Stimulated activated CD8-positive, alpha-beta memory T cell treated with anti-CD3 and anti-CD28 coated beads, Interleukin-7, amount 100 ng/mL, for 4 hours (primary cell): ENCODE measurements at regions not wholly inside any gene's neighbourhood (a gene's known extent, or its start where the extent isn't known, plus 50 kb on each side); places are given as distances from the start of the nearest gene placed in this dataset.

Experiments
- DNase-seq, 2 donors: peaks; one replicate each; pipeline ENCODE4 v3.0.0-alpha.2; 2020; ENCODE audit warnings: low read depth in 2 of 2

DNA sequence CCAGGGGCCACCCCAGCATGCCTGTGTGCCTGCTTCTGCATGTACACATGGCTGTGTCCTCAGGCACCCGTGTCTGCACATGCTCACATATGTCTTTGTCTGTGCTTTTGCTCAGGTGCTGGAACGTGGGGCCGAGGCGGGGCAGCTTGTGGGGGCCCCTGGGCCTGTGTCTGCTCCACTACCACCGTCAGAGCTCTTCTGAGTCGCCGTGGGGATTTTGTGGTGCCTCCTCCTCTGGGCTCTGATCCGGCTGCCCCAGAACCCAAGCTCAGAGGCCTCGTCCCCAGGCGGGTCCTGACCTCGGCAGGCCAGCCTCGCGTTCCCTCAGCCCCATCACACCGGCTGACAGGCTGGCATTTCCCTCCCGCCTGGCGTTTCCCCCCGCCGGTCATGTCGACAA lies 104.6 kb upstream of the ACTRT2 start:
- DNase-seq = no peak

DNA sequence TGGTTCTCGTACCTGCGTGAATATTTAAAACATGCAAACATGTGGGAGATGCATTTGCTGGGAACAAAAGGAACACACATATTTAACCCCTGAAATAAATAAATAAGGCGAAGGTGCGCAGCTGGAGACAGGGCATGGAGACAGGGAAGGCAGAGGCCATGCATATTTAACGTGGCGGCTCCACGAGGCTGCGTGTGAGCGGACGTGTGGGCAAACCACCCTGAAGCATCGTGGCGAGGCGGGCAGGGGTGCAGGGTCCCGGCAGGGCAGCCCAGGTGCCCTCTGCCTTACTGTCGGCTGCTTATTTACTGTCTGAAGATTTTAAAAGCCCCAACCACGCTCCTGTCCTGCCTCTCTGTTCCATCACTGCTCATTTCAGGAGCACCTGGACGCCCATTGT lies 104.0 kb upstream of the ACTRT2 start:
- no peak for DNase-seq

DNA sequence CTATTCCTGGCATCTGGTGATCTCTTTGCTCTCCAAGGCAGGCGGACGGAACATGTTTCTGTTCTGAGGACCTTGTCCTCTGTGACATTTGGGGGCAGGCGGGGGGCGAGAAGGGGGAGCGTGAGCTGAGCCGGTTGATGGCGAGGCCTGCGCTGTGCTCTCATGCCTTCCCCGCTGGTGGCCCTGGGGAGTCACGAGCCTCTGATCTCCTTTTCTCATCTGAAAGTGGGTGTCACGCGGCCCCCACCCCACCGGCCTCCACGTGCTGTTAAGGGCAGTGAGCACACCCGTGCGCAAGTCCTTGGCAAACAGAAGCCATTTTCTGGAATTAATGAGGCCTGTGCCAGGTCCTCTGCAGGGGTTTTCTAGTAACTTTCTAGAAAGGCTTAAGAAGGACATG lies 102.8 kb upstream of the ACTRT2 start:
- no peak for DNase-seq

DNA sequence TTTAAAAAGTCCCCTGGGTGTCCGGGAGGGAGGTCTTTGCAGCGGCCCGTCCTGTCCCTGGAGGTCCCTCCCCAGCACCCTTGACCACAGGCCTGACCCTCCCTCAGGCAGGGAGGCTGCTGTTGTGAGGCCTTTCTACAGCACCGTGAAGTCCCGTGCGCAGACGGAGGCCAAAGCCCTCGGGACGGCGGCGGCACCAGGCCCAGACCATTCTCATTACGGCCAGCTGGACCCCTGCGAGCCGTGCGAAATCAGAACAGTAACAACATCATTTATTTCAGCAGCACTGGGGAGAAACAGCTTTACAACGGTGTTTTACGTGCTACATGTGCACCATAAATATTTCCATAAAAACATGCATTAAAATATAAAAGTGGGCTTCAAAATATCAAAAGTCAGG lies 101.4 kb upstream of the ACTRT2 start:
- no peak for DNase-seq

DNA sequence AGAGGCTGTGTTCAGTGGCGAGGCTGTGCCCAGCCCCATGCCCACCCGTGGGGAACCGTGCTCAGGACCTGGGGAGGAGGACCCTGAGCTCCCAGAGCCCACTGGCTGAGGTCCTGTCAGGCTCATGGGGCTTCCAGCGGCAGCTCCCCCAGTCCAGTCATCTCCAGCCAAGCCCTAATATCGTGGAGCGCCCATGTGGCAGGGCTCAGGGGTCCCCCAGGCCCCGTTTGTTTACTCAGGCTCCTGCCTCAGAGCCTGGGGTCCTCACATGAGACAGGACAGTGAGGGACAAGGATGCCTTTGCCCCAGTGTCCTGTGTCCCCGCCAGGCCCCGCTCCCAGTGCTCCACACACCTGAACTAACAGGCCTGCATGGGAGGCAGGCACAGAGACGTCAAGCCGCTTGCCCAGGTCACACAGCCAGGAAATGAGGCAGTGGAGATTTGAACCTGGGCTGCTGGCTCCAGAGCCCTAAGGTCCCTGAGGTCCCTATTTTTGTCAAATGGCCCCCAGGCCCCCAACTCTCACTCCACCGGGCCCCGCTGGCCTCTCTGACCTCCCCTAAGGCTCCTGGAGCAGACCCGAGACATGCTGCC lies 100.7 kb upstream of the ACTRT2 start:
- no peak for DNase-seq

DNA sequence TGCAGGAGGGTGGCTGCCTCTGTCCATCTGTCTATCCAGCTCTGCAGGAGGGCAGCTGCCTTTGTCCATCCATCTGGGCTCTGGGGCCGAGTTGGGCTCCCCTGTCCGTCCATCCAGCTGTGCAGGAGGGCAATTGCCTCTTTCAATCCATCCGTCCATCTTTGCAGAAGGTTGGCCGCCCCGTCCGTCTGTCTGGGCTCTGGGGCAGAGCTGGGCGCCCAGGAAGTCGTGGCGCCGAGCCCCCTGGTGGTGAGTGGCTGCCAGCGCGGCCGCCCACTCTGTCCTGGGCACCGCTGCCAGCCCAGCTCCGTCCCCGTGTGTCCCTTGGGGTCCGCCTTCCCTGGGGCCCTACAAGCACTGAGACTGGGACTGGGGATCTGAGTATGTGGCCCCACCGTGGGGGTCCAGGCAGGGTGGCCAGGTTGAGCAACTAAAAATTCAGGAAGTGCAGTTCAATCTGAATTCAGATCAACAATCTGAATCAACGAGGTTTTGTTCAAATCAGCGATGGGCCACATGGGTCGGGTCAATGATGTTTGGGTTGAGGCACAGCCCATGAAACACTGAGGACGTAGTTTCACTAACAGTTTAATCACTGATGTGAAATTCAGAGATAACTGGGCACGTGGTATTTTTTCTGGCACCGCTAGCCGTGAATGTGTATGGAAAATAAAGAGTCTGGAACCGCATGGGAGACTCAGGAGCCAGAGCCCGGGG lies 99.1 kb upstream of the ACTRT2 start:
- peak in 1 of 2 donors; percentile 4 for DNase-seq

DNA sequence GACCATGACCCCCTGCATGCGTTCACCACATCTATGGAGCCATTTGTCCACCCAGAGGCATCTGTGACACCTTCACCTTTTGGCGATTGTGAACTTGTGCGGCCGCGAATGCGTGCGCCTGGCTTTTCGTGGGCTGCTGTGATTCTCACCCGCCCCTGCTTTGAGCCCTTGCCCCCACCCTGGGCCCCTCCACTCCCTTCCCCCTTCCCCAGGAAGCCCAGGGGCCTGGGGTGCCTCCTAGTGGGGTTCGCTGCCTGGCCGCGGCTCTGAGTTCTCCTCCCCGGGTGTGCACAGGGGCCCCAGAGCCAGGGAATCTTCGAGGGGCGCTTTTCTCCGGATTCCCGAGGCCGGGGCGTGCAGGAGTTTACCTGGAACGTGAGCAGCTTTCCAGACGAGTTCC lies 97.9 kb upstream of the ACTRT2 start:
- no peak for DNase-seq

DNA sequence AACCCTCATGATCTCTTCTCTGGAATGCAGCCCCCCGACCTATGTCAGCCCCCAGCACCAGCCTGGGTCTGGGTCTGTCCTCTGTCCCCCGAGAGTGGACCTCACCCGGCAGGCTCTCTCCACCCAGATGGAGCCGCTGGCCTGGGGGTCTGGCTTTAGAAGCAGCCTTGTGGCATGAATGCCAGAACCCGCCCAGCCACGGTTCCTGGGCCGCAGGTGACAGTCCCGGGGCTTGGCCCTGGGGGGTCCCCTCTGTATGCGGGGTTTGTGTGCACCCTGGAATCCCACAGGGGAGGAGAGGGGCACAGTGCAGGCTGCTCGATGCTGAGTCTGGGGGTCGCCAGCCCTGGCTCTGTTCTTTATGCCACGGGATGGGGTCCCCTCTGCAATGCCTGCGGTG lies 96.0 kb upstream of the ACTRT2 start:
- DNase-seq = no peak

DNA sequence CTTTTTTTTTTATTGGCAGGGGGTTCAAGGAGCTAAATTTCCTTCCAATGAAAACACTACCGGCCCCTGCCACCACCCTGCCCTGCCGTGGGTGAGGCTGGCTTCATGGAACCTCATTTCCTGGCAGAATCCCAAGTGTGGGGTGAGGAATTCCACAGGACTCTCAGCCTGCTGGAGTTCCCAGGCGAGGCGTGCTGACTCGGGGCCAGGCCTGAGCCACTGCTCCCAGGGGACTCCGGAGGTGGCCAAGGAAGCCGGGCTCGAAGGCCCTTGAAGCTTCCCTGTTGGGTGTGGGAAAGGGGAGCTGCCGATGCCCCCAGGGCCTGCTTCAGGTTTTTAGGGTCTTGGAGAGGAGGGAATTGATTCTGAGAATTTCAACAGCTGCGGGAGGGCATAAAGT lies 95.3 kb upstream of the ACTRT2 start:
- no peak for DNase-seq

DNA sequence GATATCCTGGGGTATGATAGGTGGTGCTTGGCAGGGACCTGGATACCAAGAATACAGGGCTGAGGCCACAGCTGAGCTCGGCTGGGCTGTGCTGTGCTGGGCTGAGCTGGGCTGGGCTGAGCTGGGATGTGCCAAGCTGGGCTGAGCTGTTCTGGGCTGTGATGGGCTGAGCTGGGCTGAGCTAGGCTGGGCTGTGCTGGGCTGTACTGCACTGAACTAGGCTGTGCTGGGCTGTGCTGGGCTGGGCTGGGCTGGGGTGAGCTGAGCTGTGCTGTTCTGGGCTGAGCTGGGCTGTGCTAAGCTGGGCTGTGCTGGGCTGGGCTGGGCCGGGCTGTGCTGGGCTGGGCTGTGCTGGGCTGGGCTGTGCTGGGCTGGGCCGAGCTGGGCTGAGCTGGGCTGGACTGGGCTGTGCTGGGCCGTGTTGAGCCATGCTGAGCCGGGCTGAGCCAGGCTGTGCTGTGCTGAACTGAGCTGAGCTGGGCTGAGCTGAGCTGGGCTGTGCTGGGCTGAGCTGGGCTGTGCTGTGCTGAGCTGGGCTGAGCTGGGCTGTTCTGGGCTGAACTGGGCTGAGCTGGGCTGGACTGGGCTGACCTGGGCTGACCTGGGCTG lies 94.7 kb upstream of the ACTRT2 start:
- DNase-seq = no peak

DNA sequence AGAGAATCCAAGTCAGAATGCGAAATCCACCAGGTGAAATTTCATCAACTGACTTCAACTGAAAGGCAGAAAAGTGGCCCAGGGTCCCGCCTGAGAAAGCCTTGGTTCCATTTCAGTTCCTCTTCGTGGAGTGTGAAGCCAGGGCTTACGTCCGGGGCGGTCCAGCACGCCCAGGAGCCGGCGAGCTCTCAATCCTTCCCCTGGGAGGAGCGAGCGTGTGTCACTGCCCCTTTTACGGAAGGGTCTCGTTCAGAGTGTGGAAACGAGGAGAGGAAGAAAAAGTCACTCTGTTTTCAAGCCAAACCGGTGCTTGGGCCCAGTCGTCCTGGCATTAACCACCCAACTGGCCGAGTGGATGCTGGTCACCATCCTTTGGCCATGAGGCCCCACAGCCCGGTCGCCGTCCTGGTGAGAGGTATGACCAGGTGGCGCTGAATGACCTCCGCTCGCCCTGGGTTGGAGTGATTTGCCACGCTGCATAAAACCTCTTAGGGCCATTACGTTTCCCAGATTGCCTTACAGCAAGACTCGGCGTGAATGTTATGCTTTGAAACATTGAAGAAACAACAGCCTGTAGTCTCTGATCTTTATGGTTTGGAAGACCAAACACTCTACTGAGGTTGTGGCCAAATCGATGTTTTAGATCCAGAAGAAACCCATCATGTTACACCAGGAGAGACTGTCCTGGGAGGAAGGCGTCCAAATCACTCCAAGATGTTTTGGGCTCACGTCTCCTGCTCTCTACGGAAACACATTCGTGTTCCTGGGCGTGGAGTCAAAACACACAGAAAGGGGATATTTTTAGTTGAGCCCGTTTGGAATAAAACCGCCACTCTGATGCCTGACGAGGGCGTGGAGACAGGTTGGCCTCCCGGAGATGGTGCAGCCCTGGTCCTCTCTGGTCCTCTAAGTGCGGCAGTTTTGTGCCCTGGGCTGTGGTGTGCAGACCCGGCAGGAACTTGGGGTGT lies 93.6 kb upstream of the ACTRT2 start:
- DNase-seq = no peak

DNA sequence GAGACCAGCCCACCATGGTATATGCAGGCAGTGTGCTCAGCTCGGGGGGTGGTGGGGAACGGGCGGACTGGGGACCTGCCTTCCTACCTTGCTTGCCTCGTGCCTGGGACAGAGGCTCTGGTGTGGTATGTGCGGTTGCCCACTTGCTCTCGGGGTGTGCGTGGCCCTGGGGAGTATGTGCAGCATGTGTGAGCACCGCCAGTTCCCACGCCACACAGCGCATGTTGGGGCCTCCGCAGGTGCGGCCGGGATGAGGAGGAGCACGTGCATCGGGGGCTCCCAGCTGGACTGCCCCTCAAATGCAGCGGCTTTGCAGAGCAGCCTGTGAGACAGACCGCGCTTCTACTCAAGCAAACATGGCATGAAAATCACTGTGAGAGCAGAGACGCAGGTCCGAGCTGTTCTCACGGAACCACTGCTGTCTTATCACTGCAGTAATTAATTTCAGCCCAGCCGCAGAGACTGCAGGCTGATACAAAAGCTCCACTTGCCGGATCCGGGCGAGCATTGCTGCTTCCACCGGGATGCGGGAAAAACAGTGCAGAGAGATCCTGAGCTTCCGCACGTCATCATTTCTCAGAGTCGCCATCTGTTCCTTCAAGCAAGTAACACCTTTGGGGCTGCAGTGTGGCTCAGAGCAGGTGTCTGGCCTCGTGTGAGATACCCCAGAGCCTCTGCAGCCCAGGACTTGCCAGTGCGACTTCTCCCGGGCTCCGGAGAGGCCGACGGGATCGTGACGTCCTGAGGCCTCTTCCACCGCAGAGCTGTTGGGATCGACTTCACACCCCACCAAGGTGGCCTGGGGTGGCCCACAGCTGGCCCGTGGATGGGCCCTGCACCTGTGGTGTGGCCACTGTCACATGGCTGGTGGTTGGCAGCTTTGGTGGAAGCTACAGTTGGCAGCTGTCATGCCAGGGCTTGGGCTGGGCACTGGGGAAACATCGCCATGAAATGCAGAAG lies 92.6 kb upstream of the ACTRT2 start:
- no peak for DNase-seq

DNA sequence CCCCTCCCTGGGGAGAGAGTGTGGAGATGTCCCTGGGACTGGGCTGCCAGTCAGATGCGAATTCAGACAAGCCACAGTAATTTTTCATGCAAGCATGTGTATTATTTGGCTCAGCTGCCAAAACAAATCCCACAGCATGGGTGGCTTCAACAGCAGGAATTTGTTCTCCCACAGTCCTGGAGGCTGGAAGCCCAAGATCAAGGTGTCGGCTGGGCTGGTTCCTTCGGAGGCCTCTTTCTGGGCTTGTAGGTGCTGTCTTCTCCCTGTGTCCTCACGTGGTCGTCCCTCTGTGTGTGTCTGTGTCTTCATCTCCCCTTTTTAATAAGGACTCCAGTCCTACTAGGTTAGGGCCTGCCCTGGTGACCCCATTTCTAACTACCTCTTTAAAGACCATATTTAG lies 91.9 kb upstream of the ACTRT2 start:
- DNase-seq = no peak

DNA sequence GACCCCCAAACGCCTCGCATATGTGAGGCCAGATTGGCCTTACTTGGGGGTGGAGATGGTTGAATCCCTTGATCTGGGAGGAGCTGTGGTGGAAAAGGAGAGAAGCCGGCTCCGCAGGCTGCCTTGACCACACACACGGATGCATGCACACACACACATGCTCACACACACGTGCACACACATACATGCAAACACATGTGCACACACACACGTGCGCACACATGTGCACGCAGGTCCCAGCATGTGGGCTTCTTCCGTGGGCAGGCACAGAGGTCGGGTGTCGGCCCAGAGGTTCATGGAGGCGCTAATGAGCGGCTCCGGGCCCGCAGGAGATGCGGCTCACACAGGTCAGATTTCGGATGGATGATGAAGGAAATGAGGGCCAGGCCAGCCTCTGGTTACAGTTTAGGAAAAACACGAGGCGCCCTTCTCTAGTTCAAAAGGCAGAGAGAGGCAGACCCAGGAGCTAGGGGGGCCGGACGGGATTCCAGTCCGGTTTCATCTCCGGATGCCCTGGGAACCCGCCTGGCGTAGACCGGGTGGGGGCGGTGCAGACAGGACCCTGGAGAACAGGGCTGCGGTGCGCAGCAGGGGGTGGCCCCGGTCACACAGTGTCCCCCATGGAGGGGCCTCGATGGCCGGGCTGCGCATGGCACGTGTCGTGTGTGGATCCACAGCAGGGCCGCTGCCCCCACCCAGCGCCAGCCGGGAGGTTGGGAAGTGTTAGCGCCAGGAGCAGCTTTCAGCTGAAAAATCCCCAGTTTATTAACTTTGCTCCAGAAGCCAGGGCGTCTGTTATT lies 91.1 kb upstream of the ACTRT2 start:
- DNase-seq = no peak

DNA sequence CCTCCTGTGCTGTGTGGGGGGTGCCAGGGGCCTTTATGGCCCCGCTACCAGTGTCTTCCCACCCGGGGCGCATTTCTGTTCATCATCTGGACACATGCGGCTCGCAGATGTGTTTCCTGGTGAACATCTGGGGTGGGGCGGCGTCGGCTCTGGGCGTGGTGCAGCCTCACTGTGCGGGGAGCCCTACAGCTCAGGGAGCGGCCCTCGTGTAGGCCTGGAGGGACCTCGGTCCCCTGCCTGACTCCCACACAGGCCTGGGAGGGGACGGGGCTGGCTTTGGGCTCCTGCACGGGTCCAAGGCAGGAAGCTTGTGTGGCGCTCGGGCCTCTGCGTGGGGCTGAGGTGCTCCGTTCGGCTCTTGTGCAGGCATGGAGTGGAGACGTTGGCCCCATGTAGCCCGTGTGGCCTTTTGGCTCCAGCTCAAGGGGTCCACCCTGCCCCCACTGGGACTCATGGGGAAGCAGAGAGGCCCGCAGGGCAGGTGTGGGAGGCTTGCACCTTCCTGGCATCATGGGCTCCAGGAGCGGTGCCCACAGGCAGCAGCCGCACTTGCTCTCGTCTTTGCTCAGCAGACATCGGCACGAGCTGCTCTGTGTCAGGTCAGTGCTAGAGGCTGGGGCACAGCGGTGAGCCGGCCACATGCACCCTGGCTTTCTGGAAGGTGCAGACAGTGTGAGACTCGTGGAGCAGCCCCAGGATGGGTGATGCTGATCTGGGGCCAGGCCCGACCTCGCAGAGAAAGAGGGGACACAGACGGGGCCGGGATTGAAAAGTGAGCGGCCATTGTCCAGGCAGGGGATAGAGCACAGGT lies 90.1 kb upstream of the ACTRT2 start:
- DNase-seq = no peak

DNA sequence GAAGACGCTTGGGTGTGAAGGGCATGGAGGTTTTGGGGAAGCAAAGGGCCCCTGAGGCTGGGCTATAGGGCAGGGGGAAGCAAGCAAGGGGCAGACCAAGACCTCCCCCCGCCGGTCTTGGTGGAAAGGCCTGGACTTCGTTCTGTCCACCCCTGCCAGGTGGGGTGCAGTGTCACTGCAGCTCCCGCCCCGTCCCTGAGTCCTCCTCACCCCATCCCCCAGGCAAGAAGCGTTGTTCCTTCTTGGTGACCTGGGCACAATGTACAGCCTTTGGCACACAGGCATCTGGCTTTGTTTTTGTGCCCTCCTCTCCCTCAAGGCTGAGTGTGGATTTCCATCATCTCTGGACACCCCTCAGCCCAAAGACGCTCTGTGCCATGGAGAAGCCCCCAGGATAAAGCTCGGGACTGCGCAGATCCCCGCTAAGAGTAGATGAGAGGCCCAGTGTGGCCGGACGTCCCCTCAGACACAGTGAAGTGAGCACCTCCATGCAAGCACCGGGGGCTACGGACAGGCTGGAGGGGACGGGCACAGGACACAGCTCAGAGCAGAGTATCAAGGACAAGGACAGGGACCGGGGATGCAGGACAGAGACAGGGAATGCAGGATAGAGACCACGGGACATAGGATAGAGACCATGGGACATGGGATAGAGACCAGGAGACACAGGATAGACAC lies 89.4 kb upstream of the ACTRT2 start:
- DNase-seq = no peak

DNA sequence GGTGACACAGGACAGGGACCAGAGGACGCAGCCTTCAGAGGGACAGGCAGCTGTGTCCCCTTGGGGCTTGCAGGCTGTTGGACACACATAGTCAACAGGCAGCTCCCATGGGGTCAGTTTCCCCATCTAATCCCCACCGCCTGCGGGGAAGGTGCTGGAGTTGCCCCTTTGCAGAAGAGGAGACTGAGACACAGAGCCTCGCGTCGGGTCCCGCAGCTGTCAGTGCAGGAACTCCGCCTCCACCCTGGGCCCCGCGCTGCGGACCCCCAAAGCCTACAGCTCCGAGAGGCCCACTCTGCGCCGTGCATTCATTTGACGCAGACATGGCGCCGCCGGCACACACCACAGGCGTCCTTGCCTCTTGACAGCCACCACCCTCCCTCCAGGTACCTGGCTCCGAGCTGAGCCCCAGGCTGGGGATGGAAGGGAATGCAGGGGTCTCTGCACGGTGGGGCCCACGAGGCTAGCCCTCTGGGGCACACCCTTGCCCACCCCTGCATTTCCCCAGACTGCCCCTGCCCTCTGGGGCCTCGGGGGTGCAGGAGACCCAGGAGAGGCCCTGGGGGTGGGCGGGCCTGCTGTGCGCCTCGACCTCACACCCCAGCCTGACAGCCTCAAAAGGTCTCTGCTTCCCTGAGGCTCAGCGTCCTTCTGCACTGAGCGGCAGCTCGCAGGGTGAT lies 88.5 kb upstream of the ACTRT2 start:
- DNase-seq = no peak

DNA sequence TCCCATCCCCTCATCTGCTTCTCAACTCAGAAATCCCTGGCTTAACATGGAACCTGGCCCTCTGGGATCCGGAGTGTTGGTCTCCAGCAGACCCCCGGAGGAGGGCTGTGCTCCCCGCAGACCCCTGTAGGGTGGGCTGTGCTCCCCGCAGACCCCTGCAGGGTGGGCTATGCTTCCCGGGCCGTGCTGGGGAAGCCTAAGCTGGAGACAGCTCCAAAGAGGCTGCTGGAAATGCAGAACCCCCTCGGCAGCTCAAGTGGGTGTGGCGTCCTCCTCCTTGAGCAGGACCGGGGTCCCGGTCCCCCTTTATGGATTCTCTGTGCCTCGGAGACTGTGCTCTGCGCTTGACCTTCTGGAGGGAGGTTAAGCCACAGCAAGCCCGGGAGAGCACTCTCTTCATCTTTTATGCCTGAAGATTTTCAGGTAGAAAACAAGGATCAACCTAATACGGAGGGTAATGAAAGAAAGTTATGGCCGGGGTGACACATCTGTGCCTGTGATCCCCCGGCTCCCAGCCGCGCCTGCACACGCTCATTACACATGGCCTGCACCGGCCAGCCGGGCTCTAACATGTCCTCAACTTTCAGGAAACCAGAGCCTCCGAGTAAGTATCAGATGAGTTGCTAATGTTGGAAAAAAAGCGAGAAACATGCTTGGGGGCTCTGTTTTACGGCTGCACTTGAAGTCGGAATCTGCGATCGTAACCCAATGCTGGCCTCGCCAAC lies 87.7 kb upstream of the ACTRT2 start:
- no peak for DNase-seq
